ENCODE measurements at regions not wholly inside any gene's neighbourhood (a gene's known extent, or its start where the extent isn't known, plus 50 kb on each side); places are given as distances from the start of the nearest gene placed in this dataset.

DNA sequence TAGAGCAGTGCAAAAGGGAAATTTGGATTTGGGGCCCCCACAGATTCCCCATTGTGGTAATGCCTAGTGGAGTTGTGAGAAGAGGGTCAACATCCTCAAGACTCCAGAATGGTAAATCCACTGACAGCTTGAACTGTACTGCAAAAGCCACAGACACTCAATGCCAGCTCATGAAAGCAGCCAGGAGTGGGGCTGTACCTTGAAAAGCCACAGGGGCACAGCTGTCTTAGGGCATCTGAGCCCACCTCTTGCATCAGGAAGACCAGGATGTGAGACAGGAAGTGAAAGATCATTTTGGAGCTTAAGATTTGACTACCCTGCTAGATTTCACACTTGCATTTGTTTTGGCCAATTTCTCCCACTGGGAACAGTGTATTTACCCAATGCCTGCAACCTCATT is 1548.9 kb upstream of the PCDH20 start:
- DNase-seq (ENCODE audit: insufficient read length, low spot score) (no peak), FAIRE-seq (no peak)
- no peak for TF ChIP-seq CTCF (IDR thresholded peaks at IDR 0.05; ENCODE audit: insufficient read depth, missing control alignments)

- FAIRE-seq: no peak
- no peak for DNase-seq (ENCODE audit: insufficient read length, low spot score)
- no peak for TF ChIP-seq CTCF (IDR thresholded peaks at IDR 0.05; ENCODE audit: insufficient read depth, missing control alignments)
Observed at GRCh38 chr13:62960723-62961122, 1545.1 kb upstream of the PCDH20 start.

DNA sequence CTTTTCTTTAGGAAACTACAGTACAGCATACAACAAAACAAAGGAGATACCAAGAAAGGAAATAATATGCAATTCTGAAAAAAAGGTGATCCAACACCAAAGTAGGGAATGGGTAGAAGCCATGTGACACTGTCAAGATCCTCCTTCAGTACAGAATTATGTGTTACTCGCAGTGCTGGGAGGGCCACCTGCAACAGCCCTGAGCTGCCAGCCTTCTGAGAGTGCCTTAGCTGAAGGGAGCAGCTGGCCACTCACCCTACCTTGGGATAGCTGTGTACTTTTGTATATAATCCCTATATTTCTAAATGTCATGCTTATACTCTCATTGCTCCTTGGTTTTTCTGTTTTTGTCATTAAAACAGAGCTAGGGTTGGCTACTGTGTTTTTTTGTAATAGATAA is 1518.2 kb upstream of the PCDH20 start:
- no peak for TF ChIP-seq CTCF (IDR thresholded peaks at IDR 0.05; ENCODE audit: insufficient read depth, missing control alignments)
- DNase-seq (ENCODE audit: insufficient read length, low spot score) (no peak), FAIRE-seq (no peak)

GRCh38 chr13:62932256-62932883 is 1516.7 kb upstream of the PCDH20 start:
- DNase-seq (ENCODE audit: insufficient read length, low spot score): no peak
- FAIRE-seq: no peak
- TF ChIP-seq CTCF (IDR thresholded peaks at IDR 0.05; ENCODE audit: insufficient read depth, missing control alignments): no peak

DNA sequence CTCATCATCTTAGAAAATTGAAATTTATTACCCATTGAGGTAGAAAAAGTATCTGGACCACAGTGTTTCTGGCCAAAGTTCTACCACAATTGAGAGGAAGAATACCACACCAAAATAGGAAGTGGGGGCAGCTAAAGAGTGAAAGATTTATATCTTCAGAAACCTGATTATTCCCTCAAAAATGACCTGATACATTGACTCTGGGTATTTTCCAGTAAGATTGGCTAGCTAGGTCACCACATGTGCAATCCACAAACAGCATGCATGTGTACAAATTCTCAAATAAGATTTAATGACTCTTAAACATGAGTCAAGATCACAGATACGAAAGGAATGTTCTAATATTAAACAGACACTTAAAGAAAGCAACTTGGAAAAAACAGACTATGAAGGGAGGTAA is 1516.2 kb upstream of the PCDH20 start:
- TF ChIP-seq CTCF (IDR thresholded peaks at IDR 0.05; ENCODE audit: insufficient read depth, missing control alignments): no peak
- DNase-seq (ENCODE audit: insufficient read length, low spot score): no peak
- no peak for FAIRE-seq

- DNase-seq (ENCODE audit: insufficient read length, low spot score) (no peak), FAIRE-seq (no peak)
- no peak for TF ChIP-seq CTCF (IDR thresholded peaks at IDR 0.05; ENCODE audit: insufficient read depth, missing control alignments)
Observed at GRCh38 chr13:62924395-62924794, 1508.7 kb upstream of the PCDH20 start.

GRCh38 chr13:62920159-62920558 is 1504.5 kb upstream of the PCDH20 start:
- FAIRE-seq: no peak
- TF ChIP-seq CTCF (IDR thresholded peaks at IDR 0.05; ENCODE audit: insufficient read depth, missing control alignments): no peak

More at GRCh38 chr13:62920159-62920558, 1504.5 kb upstream of the PCDH20 start:
- no peak for DNase-seq (ENCODE audit: insufficient read length, low spot score)
